LNCaP clone FGC (cell line): ENCODE measurements at regions not wholly inside any gene's neighbourhood (a gene's known extent, or its start where the extent isn't known, plus 50 kb on each side); places are given as distances from the start of the nearest gene placed in this dataset.

Experiments used
- DNase-seq: peaks from one replicate; pipeline ENCODE4 v3.0.0-alpha.2; 2011; ENCODE audit warnings: low read depth
- H3K4me3 ChIP-seq: 2 replicates; pipeline ENCODE4 v1.5.1; 2011; ENCODE audit warnings: mild to moderate bottlenecking, low read depth, low read length, control low read depth
- TF ChIP-seq, protein P1 (sequence below): IDR thresholded peaks from 2 replicates; pipeline ENCODE4 v1.5.1; 2012; ENCODE audit warnings: mild to moderate bottlenecking; ENCODE audit not compliant: control insufficient read depth, insufficient read depth; ENCODE audit errors: extremely low read depth

DNA sequence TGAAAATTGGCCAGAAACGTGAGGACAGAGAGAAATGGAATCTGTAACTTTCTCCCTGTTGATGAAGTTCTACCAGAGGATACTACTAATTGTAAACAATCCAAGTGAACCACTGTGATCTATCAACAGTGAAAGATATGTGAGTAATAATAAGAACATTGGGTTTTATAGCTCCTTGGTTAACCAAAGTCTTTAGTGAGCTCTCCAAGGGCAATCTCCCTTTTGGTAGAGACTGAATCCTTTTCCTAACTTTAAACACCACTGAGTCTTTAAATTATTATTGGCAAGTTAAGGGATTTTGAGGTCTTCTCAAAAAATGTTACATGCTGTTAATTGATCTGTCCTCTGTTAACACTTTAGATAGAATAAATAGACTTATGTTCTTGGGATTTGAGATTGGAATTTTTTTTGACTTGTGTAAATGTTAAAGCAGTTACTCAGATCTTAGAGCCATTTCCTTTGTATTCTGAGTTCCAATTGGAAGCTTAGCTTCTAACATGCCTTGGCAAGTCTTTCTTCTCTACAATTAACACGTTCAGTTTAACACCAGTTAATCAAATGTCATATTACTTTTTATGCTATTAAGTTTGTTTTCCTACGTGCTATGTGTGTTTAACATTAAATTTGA is 338.2 kb upstream of the DDHD1 start:
- DNase-seq: no peak
- H3K4me3 ChIP-seq: no peak overlapping the region
- TF ChIP-seq, protein P1, sequence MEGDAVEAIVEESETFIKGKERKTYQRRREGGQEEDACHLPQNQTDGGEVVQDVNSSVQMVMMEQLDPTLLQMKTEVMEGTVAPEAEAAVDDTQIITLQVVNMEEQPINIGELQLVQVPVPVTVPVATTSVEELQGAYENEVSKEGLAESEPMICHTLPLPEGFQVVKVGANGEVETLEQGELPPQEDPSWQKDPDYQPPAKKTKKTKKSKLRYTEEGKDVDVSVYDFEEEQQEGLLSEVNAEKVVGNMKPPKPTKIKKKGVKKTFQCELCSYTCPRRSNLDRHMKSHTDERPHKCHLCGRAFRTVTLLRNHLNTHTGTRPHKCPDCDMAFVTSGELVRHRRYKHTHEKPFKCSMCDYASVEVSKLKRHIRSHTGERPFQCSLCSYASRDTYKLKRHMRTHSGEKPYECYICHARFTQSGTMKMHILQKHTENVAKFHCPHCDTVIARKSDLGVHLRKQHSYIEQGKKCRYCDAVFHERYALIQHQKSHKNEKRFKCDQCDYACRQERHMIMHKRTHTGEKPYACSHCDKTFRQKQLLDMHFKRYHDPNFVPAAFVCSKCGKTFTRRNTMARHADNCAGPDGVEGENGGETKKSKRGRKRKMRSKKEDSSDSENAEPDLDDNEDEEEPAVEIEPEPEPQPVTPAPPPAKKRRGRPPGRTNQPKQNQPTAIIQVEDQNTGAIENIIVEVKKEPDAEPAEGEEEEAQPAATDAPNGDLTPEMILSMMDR: no peak

DNA sequence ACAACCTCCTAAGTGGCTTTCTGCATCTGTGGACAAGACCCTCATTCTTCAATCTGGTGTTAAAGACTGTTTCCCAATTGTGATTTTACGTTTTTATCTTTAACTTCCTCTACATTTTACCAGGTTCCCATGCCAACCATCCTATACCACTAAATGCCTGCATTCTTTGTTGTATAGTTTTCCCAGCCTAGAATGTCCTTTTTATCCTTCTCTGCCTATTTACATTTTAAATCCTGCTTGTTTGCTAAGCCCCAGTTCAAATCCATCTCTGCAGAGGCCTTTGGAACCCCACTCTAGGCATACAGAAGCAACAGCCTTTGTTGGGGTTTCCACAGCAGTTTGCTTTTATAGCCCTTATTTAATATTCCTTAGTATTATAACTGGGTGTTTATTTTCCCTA is 325.1 kb upstream of the DDHD1 start:
- DNase-seq: no peak
- TF ChIP-seq, protein P1: no peak
- no peak overlapping the region for H3K4me3 ChIP-seq

DNA sequence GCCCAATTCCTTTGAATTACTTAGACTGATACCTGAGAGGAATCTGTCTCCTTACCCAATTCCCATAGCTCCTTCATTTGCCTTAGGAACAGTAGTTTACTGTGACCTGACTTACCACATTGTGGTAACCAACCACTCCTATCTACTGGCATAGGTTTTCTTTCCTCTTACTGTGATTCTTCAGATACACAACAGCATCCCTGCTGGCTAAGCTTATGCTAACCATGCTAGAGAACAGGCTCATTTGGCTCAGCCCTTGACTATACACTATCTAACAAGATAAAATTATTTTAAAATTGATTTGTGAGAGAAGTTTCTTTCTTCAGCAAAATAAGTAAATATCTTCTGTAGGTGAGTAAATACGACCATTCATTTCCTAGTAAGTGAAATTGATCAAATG is 320.4 kb upstream of the DDHD1 start:
- TF ChIP-seq, protein P1: no peak
- no peak for DNase-seq
- H3K4me3 ChIP-seq: no peak overlapping the region

DNA sequence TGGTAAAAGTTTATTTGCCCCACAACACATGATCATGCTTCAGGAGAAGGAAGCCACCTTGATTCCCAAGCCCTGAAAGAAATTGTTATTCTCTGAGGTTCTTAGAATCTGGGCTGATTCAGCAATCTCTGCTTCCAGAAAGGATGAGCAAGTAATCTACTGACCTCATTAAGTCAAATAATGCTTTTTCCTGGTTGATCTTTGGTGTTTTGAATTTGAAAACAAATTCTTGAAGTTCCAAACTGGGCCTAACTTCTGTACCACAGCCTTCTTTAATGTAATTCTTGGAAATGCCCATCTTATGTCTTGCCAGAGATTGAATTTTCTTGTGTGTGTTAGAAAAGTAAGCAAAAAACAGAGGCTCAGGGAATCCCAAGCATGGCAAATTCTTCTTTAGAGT is 319.2 kb upstream of the DDHD1 start:
- H3K4me3 ChIP-seq: no peak overlapping the region
- TF ChIP-seq, protein P1: no peak
- DNase-seq: no peak

DNA sequence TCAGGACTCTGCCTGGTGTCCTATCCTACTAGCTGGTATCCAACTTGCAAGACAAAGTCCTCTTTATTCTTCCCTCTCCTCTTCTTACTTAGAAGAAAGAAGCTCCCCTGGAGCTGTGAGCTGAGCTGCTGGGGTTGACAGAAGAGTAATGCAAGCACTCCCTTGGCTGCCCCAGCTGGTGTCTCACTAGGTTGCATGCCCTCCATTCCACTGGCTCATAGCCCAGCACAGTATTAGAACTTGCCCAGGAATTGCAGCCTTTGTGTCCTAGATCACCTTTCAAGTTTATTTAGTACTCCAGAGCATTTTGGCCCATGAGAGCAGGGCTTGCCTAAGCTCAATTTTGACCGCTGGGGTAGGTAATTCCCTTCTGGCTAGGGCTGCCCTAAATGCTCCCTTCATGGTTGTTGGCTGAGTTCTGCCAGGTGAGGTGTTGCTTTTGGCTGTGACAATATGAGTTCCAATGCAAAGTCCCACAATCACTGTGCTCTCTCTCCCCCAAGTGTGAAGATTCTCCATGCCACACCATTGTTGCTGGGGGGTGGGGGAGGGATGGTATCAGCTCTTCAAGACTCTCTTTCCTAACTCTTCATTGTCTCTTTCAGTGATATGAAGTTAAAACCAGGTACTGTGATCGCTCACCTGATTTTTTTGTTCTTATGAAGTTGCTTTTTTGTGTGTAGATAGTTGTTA is 317.4 kb upstream of the DDHD1 start:
- no peak overlapping the region for H3K4me3 ChIP-seq
- TF ChIP-seq, protein P1: no peak
- no peak for DNase-seq

DNA sequence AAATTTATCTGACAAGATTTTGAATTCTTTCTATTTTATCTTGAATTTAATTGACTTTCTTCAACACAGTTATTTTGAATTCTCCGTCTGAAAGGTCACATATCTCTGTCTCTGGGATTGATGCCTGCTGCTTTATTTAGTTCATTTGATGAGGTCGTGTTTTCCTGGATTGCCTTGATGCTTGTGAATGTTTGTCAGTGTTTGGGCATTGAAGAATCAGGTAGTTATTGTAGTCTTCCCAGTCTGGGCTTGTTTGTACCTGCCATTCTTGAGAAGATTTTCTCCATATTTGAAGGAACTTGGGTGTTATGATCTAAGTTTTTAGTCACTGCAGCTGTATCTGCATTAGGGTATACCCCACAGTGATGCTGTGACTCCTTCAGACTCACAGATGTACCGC is 315.8 kb upstream of the DDHD1 start:
- TF ChIP-seq, protein P1: no peak
- H3K4me3 ChIP-seq: no peak overlapping the region
- no peak for DNase-seq

DNA sequence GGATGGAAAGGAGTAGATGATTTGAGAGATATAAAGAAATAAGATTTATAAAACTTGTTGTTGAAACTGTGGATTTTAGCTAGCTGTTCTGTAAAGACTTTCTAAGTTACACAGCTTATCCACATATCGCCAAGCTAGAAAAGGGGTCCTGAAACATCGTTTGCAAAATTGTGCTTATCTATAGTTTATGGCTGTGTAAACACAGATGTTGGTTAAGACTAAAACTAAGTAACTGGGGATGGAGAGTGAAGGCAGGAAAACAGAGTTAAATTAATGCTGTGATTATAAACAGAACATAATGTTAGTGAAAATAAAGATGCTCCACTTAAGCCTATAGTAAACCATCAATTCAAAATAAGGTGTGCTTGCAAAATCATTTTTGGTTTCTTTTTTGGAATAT is 311.3 kb upstream of the DDHD1 start:
- TF ChIP-seq, protein P1: no peak
- no peak overlapping the region for H3K4me3 ChIP-seq
- no peak for DNase-seq
